Astrocyte of the cerebellum (primary cell): ENCODE measurements at regions not wholly inside any gene's neighbourhood (a gene's known extent, or its start where the extent isn't known, plus 50 kb on each side); places are given as distances from the start of the nearest gene placed in this dataset.

Experiments used
- DNase-seq: peaks from one replicate; pipeline ENCODE4 v3.0.0-alpha.2; 2011; ENCODE audit warnings: low read depth
- H3K4me3 ChIP-seq: 2 replicates; pipeline ENCODE4 v1.5.1; 2011; ENCODE audit warnings: mild to moderate bottlenecking, low read depth, low read length, moderate library complexity
- CTCF ChIP-seq: IDR thresholded peaks from 2 replicates; pipeline ENCODE4 v1.5.1; 2012; ENCODE audit warnings: low read length, low read depth, moderate library complexity, mild to moderate bottlenecking; ENCODE audit errors: missing control alignments
- in situ Hi-C: cut with HindIII; loops from 2 replicates; pipeline ENCODE4 v1.10.0; 2017; ENCODE audit warnings: low sequenced_read_pairs

GRCh38 chr3:22893644-22894325, 309.3 kb upstream of the UBE2E2 start:
- no peak for DNase-seq
- in situ Hi-C loops = no loop called here
- no peak overlapping the region for H3K4me3 ChIP-seq
- TF ChIP-seq CTCF = no peak

- DNase-seq = no peak
- TF ChIP-seq CTCF = no peak
- in situ Hi-C loops = no loop called here
- H3K4me3 ChIP-seq = no peak overlapping the region
Measured at GRCh38 chr3:22894865-22895264, 308.3 kb upstream of the UBE2E2 start.

GRCh38 chr3:22895671-22896070, 307.5 kb upstream of the UBE2E2 start:
- H3K4me3 ChIP-seq = no peak overlapping the region
- no peak for TF ChIP-seq CTCF
- no peak for DNase-seq
- in situ Hi-C loops = no loop called here

GRCh38 chr3:22898558-22898957, 304.6 kb upstream of the UBE2E2 start:
- in situ Hi-C loops = no loop called here
- DNase-seq = no peak
- TF ChIP-seq CTCF = no peak
- no peak overlapping the region for H3K4me3 ChIP-seq

GRCh38 chr3:22899441-22899840, 303.7 kb upstream of the UBE2E2 start:
- in situ Hi-C loops = no loop called here
- H3K4me3 ChIP-seq = no peak overlapping the region
- TF ChIP-seq CTCF = no peak
- no peak for DNase-seq

- no peak for DNase-seq
- in situ Hi-C loops = no loop called here
- H3K4me3 ChIP-seq = no peak overlapping the region
- no peak for TF ChIP-seq CTCF
Measured at GRCh38 chr3:22900296-22900695, 302.8 kb upstream of the UBE2E2 start.
